ENCODE measurements at regions not wholly inside any gene's neighbourhood (a gene's known extent, or its start where the extent isn't known, plus 50 kb on each side); places are given as distances from the start of the nearest gene placed in this dataset.

DNA sequence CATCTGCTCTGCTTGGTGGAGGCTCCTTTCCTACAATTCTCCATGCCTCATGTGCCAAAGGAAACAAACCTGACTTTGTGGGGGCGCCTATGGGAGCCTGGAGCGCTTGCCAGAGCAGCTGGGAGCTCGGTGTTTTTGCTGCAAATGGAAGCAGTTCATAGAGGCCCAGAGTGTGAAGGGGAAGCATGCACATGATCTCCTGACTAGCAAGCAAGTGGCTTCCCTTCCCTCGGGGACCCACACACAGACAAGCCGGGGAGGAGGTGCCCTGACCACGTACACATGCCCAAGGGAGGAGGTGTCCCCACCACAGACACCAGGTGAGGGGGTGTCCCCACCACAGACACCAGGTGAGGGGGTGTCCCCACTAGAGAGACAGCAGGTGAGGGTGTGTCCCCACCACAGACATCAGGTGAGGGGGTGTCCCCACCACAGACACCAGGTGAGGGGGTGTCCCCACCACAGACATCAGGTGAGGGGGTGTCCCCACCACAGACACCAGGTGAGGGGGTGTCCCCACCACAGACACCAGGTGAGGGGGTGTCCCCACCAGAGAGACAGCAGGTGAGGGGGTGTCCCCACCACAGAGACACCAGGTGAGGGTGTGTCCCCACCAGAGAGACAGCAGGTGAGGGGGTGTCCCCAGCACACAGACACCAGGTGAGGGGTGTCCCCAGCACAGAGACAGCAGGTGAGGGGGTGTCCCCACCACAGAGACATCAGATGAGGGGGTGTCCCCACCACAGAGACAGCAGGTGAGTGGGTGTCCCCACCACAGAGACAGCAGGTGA, 106.8 kb downstream of the CRYAA start:
- TF ChIP-seq, protein P1, sequence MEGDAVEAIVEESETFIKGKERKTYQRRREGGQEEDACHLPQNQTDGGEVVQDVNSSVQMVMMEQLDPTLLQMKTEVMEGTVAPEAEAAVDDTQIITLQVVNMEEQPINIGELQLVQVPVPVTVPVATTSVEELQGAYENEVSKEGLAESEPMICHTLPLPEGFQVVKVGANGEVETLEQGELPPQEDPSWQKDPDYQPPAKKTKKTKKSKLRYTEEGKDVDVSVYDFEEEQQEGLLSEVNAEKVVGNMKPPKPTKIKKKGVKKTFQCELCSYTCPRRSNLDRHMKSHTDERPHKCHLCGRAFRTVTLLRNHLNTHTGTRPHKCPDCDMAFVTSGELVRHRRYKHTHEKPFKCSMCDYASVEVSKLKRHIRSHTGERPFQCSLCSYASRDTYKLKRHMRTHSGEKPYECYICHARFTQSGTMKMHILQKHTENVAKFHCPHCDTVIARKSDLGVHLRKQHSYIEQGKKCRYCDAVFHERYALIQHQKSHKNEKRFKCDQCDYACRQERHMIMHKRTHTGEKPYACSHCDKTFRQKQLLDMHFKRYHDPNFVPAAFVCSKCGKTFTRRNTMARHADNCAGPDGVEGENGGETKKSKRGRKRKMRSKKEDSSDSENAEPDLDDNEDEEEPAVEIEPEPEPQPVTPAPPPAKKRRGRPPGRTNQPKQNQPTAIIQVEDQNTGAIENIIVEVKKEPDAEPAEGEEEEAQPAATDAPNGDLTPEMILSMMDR (conservative IDR thresholded peaks at IDR 0.05): no peak
- Mint-ChIP-seq H3K27ac (no peak overlapping the region), H3K9me3 (no peaks in the 10 kb centered on the region)

DNA sequence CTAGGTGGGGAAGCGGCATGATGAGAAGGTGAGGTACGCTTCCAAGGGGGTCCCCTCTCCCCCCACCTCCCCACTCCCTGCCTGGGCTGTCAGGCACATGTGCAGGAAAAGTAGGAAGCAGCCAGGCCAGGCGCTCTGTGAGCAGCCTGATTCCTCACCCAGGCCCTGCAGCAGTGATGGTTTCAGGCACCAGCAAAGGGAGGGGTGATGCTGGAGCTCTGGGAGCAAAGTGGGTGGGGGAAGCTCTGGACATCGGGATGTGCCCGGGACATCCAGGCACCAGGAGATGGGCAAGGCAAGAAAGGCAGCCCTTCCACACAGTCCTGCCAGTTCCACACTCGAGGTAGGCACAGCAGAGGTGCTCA, 106.1 kb downstream of the CRYAA start:
- no peak overlapping the region for H3K27ac Mint-ChIP-seq
- no peaks in the 10 kb centered on the region for H3K36me3 Mint-ChIP-seq (ENCODE audit: low read depth)
- H3K9me3 ChIP-seq (ENCODE audit: control insufficient read depth, low read length): no peaks in the 10 kb centered on the region
- no peak overlapping the region for H3K9ac ChIP-seq (ENCODE audit: extremely low read depth, low read length, poor library complexity, severe bottlenecking)
- H3K27ac ChIP-seq (ENCODE audit: low read depth, low read length): no peak overlapping the region
- WGBS, 2 experiments (ENCODE audit: insufficient coverage in 1 of 2, insufficient read length in 1 of 2): 92 to 97% methylated on average over 4 to 5 of the region's 6 CpGs
- TF ChIP-seq, protein P1 (conservative IDR thresholded peaks at IDR 0.05): no peak
- no peak overlapping the region for H3K4me3 Mint-ChIP-seq
- no peak for DNase-seq
- H3K27me3 Mint-ChIP-seq (ENCODE audit: insufficient read depth): peaks cover 2% of the 10 kb centered on the region
- H3K27me3 ChIP-seq (ENCODE audit: control insufficient read depth, insufficient read depth, low read length, poor library complexity, severe bottlenecking): no peaks in the 10 kb centered on the region
- no peaks in the 10 kb centered on the region for H3K4me1 Mint-ChIP-seq
- H3K4me3 ChIP-seq (ENCODE audit: low read length): no peak overlapping the region
- no peaks in the 10 kb centered on the region for H3K4me1 ChIP-seq (ENCODE audit: control insufficient read depth, insufficient read depth, low read length)
- H3K36me3 ChIP-seq (ENCODE audit: control insufficient read depth, insufficient read depth, low read length): no peaks in the 10 kb centered on the region
- H3K9me3 Mint-ChIP-seq: no peaks in the 10 kb centered on the region

More for the DNA sequence above, 106.8 kb downstream of the CRYAA start:
- H3K4me1 ChIP-seq (ENCODE audit: control insufficient read depth, insufficient read depth, low read length): no peaks in the 10 kb centered on the region
- no peak for DNase-seq
- no peaks in the 10 kb centered on the region for H3K9me3 ChIP-seq (ENCODE audit: control insufficient read depth, low read length)
- no peaks in the 10 kb centered on the region for H3K36me3 ChIP-seq (ENCODE audit: control insufficient read depth, insufficient read depth, low read length)
- Mint-ChIP-seq H3K27me3 (ENCODE audit: insufficient read depth) (peaks cover 2% of the 10 kb centered on the region), H3K4me1 (no peaks in the 10 kb centered on the region), H3K36me3 (ENCODE audit: low read depth) (no peaks in the 10 kb centered on the region), H3K4me3 (no peak overlapping the region)
- WGBS, 2 experiments (ENCODE audit: insufficient coverage in 1 of 2, insufficient read length in 1 of 2): 91 to 93% methylated on average over 4 to 6 of the region's 6 CpGs
- H3K9ac ChIP-seq (ENCODE audit: extremely low read depth, low read length, poor library complexity, severe bottlenecking): no peak overlapping the region
- H3K27me3 ChIP-seq (ENCODE audit: control insufficient read depth, insufficient read depth, low read length, poor library complexity, severe bottlenecking): no peaks in the 10 kb centered on the region
- no peak overlapping the region for H3K27ac ChIP-seq (ENCODE audit: low read depth, low read length)
- no peak overlapping the region for H3K4me3 ChIP-seq (ENCODE audit: low read length)

DNA sequence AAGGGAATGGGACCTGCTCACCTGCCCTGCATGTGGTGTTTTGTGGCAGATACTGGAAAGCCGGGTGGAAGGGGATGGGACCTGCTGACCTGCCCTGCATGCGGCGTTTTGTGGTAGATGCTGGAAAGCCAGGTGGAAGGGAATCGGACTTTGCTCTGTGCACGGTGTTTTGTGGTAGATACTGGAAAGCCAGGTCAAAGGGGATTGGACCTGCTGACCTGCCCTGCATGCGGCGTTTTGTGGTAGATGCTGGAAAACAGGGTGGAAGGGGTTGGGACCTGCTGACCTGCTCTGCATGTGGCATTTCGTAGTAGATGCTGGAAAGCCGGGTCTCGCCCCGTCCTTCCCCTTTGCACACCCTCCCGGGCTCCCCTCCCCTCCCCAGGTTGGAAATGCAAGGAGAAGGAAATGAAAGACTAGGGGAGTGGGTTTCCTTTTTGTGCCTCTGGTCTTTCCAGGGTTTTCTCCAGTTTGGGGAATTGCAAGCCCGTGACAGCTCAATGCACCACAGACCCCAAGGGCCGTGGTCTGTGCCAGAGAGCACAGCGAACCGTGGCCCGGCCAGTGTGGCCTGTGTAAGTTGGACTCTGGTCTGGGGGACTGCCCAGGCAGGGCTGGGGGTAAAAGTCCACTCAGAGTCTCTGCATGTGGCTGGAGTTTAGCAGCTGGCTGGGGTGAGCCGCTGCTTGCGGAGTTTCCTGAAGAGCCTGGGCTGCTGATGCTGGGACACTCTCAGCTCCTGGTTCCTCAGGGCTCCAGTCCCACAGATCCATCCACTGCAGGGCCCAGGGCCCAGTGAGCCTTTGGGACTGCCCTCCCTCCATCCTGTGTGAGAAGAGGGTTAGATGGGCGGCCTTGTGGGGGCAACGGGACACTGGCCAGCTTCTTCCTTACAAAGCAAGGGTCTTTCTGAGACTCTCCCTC, 105.5 kb downstream of the CRYAA start:
- H3K9ac ChIP-seq (ENCODE audit: extremely low read depth, low read length, poor library complexity, severe bottlenecking): no peak overlapping the region
- peaks cover 2% of the 10 kb centered on the region for H3K27me3 Mint-ChIP-seq (ENCODE audit: insufficient read depth)
- H3K36me3 Mint-ChIP-seq (ENCODE audit: low read depth): no peaks in the 10 kb centered on the region
- no peak overlapping the region for H3K4me3 Mint-ChIP-seq
- H3K27ac Mint-ChIP-seq: no peak overlapping the region
- no peaks in the 10 kb centered on the region for H3K4me1 ChIP-seq (ENCODE audit: control insufficient read depth, insufficient read depth, low read length)
- no peaks in the 10 kb centered on the region for H3K9me3 ChIP-seq (ENCODE audit: control insufficient read depth, low read length)
- no peaks in the 10 kb centered on the region for H3K9me3 Mint-ChIP-seq
- 92 to 97% methylated on average over 14 to 16 of the region's 21 CpGs for WGBS, 2 experiments (ENCODE audit: insufficient coverage in 1 of 2, insufficient read length in 1 of 2)
- no peaks in the 10 kb centered on the region for H3K27me3 ChIP-seq (ENCODE audit: control insufficient read depth, insufficient read depth, low read length, poor library complexity, severe bottlenecking)
- H3K36me3 ChIP-seq (ENCODE audit: control insufficient read depth, insufficient read depth, low read length): no peaks in the 10 kb centered on the region
- TF ChIP-seq, protein P1 (conservative IDR thresholded peaks at IDR 0.05): no peak
- no peaks in the 10 kb centered on the region for H3K4me1 Mint-ChIP-seq
- H3K4me3 ChIP-seq (ENCODE audit: low read length): no peak overlapping the region
- DNase-seq: no peak
- H3K27ac ChIP-seq (ENCODE audit: low read depth, low read length): no peak overlapping the region
